GM12892 (cell line): ENCODE measurements at regions not wholly inside any gene's neighbourhood (a gene's known extent, or its start where the extent isn't known, plus 50 kb on each side); places are given as distances from the start of the nearest gene placed in this dataset.

Experiments used
- DNase-seq: peaks from one replicate; pipeline ENCODE4 v3.0.0; 2011; ENCODE audit not compliant: insufficient read length
- FAIRE-seq: peaks from 2 replicates; lab custom pipeline; 2011; peaks lifted over from hg19 to GRCh38; lab: Jason Lieb, UNC
- POLR2A ChIP-seq: IDR thresholded peaks from 2 replicates; pipeline ENCODE4 v1.6.1; 2011; ENCODE audit warnings: low read depth, low read length, control low read depth
- POLR2AphosphoS5 ChIP-seq: IDR thresholded peaks from 2 replicates; pipeline ENCODE4 v1.6.1; 2011; ENCODE audit warnings: low read depth, low read length, control low read depth
- TAF1 ChIP-seq: IDR thresholded peaks from 2 replicates; pipeline ENCODE4 v1.6.1; 2011; ENCODE audit warnings: low read depth, mild to moderate bottlenecking, control low read depth, low read length, borderline replicate concordance

DNA sequence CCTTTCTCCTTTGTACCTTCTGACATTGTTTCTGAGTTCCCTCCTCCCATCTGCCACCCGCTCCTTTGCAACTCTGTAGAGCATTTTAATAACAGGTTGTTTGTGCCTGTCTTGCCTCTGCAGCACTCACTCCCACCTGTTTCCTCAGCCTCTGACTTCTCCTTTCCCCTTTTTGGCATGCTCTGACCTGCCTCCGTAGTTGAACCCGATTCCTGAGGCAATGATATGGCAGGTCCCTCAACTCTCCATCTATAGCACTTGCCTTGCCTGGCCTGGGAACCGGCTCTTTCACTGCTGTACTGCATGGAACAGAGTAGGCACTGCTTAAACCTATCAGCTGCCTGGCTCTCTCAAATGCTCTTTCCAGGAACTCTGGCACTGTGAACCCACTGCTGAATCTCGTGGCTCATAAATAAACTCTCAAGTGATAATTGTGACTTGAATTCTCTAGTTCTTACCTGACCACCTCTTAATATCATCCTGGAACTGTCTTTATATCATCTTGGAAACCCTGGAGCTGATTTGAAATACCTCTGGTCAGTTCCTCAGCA lies 50.3 kb downstream of the UTRN start:
- no peak for DNase-seq
- TF ChIP-seq POLR2AphosphoS5 (no peak), POLR2A (no peak), TAF1 (no peak)
- FAIRE-seq: peak; percentile 67

DNA sequence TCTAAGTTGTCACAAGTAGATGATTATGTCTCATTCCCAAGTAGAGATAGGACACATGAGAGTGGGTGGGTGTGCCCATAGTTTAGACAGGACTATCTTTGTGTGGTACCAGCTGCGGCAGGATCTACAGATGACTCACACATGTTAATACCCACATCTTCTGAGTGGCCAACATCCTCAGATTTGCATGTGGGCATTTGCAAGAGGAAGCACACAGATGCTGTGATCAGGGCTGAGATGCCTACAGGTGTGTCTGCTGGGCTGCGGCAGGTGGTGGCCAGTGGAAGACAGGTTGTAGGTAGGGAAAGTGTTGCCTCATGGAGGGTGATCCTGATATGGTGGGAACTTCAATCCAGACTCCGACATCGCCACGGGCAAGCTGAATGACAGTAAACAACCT lies 50.8 kb downstream of the UTRN start:
- FAIRE-seq (no peak), DNase-seq (no peak)
- TF ChIP-seq TAF1 (no peak), POLR2A (no peak), POLR2AphosphoS5 (no peak)

DNA sequence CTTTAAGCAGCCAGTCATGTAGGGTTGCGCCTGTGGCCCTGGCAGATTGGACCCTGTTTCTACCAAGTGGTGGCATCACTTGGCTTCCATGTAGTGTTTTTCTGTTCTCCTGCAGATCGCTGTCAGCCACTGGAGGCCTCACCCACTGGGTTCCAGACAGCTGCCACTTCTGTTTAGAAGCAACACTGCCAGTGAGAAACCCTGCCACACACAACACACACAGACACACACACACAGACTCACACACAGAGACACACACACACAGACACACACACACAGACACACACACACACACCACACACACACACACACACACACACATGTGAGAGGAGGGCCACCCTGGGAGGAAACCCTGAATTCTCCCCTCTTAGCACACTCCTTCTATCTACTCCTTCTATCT lies 51.8 kb downstream of the UTRN start:
- FAIRE-seq (no peak), DNase-seq (no peak)
- no peak for TF ChIP-seq POLR2A
- no peak for TF ChIP-seq TAF1
- TF ChIP-seq POLR2AphosphoS5: no peak

DNA sequence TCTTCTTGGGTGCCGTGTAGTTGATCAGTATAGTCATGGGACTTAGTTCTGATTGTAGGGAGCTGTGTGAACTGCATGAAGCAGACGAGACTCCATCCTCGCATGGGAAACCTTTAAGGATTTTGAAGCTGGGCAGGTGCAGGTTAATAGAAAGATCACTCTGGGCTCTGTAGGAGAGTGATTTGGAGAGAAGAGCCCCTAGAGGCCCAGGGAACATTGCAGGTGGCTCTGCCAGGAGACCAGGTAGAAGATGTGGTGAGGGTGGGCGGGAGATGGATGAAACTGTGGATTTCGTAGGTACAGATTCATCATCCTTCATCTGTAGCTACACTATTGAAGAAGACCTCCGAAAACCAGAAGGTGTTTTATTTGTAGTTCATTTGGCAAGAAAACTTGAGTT lies 53.3 kb downstream of the UTRN start:
- no peak for TF ChIP-seq TAF1
- no peak for TF ChIP-seq POLR2AphosphoS5
- no peak for TF ChIP-seq POLR2A
- FAIRE-seq (no peak), DNase-seq (no peak)

DNA sequence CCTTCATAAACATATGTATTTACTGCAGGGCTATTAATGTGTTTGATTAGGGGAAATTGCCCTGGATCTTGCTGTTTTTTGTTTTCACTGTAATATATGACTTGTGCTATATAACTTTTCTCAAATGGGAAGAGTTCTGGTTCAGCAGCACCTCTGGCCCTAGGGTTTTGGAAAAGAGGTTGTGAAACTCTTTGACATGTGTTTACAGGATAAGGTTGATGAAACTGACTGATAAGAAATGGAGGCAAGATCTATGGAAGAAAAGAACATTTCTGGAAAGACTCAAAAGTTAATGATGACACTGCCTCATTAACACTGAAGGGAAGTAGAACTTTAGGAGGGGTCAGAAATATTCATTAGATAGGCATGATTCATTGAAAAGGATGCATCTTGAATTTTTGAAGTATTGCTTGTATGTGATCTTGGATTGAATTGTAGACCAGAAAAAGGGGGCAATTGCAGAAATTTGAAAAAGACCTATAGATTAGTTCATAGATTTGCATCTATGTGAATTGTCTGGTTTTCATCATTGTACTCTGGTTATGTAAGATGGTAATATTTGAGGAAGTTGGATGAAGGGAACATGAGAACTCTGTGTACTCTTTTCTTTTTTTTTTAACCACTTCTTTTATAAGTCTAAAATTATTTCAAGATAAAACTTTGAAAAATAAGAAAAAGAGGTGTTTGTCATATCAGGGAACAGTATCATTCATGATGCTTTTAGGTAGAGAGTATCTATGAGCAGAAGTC lies 54.0 kb downstream of the UTRN start:
- DNase-seq: no peak
- no peak for FAIRE-seq
- TF ChIP-seq POLR2AphosphoS5 (no peak), TAF1 (no peak), POLR2A (no peak)

DNA sequence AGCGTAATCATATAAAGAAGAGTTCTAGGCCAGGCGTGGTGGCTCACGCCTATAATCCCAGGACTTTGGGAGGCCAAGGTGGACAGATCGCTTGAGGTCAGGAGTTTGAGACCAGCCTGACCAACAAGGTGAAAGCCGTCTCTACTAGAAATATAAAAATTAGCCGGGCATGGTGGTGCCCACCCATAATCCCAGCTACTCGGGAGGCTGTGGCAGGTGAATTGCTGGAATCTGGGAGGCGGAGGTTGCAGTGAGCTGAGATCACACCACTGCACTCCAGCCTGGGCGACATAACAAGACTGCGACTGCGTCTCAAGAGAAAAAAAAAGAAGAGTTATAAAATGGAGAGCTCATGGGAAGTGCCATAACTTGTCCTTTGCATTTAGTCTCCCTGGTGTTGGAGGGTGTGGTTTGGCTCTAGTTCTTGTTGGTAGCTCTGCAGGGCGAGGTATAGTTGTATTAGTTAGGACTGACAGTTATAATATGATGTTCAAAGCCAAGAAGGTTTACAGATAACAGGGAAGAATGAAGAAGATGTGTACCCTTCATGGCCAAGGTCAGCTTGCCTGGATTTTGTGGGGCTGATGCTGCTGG lies 54.8 kb downstream of the UTRN start:
- TF ChIP-seq POLR2A (no peak), POLR2AphosphoS5 (no peak), TAF1 (no peak)
- no peak for FAIRE-seq
- DNase-seq: no peak

DNA sequence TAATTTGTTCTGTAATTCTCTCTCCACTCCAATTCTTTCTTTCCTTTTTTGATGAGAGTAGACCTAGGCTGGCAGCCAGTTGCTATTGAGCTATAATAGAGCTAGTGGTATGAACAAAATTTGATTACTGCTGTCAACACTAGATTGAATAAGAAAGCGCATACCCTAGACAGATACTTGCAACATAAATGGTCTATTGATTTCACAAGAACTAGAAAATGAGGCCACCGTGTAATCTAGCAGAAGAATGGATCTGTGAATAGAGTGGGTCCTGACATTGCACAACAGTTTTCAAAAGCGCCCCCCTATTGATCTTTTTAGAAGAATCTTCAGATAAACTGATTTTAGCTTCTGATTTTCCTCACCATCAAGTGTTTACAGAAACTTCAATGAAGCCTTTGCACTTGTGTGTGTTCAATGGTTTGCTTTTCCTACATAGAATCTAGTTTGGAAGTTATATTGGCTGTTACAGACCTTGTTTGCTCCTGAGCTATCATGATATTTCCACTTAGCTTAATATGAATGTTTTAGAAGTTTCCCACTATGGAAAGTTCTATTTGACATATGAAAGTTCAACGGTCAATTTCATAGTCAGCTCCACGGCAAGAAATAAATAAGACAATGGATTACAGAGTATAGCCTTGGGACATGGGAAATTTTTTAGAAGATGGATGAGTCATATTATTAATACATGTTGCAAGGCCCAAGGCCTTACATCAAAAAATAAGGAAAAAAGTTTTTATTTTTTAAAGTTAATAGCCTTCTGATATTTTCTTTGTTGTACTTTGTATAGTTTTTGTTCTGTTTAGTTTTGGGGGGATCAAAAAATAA lies 55.6 kb downstream of the UTRN start:
- no peak for TF ChIP-seq TAF1
- no peak for TF ChIP-seq POLR2A
- no peak for TF ChIP-seq POLR2AphosphoS5
- DNase-seq (no peak), FAIRE-seq (no peak)

DNA sequence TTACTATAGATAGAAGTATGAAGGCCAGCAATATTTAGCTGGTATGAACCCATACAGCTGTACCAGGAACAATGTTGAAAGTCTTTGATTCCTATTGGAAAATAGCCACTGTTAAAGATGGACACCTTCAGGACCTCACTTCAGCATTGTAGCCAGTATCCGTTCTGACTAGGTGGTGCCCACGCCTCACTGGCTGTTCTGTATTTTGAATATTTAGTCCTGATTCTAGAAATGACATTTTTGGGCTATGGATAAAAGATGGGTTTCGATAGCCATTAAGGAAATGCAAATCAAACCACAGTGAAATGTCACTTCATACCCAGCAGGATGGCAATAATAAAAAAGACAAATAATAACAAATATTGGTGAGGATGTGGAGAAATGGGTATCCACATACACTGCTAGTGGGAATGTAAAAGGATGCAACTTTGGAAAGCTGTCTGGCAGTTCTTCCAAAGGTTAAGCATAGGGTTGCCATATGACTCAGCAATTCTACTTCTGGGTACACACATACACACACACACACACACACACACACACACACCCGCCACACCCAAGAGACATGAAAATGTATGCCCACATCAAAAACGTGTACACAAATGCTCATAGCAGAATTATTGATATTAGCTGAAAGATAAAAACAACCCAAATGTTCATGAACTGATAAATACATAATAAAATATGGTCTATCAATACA lies 56.8 kb downstream of the UTRN start:
- no peak for TF ChIP-seq POLR2A
- DNase-seq (no peak), FAIRE-seq (peak; percentile 67)

DNA sequence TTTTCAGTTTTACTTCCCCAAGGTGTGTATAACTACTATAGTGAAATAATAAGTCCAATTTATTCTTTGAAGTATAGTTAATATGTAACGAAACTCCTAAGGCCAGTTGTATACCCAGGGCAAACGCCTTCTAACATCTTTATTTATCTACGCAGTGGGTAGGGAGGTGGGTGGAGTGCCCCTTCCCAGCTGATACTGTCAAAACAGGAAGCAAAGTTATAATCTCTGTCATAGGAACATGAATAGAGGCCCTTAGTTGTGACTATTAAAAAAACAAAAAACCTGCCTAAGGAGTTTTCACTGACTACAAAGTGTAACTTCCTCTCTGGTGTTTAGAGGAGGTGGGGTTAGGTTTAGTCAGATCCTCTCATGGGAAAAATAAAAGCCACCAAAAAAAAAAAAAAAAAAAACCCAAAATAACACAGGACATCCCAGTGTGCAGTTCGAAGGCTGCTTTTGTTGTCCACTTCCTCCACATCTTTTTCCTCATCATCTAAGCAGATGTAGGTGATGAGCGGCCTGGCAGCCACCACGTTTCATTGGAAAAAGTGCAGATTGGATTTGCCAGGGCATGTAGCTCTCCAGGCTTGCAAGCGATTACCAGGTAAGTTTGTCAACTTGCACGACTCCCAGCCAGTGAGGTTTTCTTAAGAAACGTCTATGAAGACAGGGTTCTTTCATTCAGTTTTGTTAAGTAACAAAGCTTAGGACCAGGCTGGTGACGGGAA lies 58.7 kb downstream of the UTRN start:
- DNase-seq (no peak), FAIRE-seq (peak; percentile 79)
- no peak for TF ChIP-seq POLR2A
- no peak for TF ChIP-seq TAF1
- TF ChIP-seq POLR2AphosphoS5: no peak

DNA sequence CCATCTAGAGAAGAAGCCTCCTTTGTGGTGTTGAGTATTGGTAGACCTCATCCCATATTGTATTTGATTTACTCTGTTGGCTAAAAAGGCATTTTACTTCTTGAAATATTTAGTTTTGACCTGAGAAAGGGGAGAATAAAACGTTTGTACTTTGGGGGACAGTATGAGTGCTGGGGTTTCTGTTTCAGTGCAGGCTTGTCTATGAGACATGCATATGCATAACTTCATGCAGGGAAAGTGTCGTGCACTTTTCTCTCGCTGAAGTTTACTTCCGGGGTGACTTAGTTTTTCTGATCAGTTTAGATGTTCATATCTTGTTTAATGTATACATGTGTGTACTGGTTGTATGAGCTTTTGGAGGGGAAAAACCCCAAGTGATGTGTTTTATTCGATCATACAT lies 59.5 kb downstream of the UTRN start:
- FAIRE-seq (no peak), DNase-seq (no peak)
- no peak for TF ChIP-seq POLR2A
- no peak for TF ChIP-seq POLR2AphosphoS5
- TF ChIP-seq TAF1: no peak
